ENCODE measurements at regions not wholly inside any gene's neighbourhood (a gene's known extent, or its start where the extent isn't known, plus 50 kb on each side); places are given as distances from the start of the nearest gene placed in this dataset.

DNA sequence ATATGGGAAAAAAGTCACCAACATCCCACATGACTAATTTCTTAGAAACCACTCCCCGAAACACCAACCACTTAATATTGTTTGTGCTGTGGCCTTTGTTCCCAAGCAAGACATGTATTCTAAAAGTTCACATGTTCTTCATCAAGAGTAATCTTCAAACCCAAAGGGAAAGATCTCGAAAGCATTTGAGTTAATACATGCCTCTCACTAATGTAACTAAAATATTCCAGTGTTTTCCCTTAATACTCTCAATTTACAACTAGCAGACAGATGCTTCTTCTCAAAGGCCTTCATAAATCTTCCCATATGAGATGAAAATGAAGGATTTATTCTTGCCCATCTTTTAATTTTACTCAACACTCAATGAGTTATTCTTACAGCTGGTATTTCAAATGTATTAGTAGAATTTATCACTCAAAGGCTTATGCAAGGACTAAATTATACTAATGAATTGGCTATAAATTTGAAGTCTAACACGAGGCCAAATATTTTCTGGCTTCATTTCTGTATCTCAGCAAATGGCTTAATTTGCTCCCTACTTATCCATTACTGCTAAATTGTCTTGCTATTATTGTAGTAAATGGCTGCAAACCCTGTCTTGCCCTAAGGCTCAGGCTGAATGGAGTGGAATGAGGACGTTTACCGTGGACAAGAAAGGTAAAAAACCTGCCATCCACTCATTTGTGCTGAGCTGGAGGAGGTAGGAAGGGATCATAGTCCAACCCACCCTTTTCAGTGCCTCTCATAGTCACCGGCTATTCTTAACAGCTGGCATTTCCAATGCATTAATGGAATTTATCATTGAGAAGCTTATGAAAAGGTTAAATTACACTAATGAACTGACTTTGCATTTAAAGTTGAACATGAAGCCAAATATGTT is 474.4 kb downstream of the RASEF start:
- intact Hi-C loops (cut with micrococcal nuclease): no loop called here
- ChIA-PET RAD21 (ENCODE audit: low non-redundant PET in 1 of 2, low total read pairs in 2 of 2, uncharacterized antibody in 2 of 2, unreplicated experiment in 2 of 2) (no interaction called here), CTCF (no interaction called here), POLR2A (no interaction called here)
- Histone ChIP-seq H3K4me3 (replicated peaks in 1 of 2; ENCODE audit: low read depth in 1 of 2, low read length in 2 of 2) (no peak overlapping the region), H3K4me1 (ENCODE audit: control insufficient read depth in 1 of 2, insufficient read depth in 2 of 2, low read length in 2 of 2) (no peaks in the 10 kb centered on the region), H3K27me3 (ENCODE audit: insufficient read depth, low read length) (no peaks in the 10 kb centered on the region), H2AFZ (ENCODE audit: low read depth, low read length, poor library complexity, severe bottlenecking) (no peak overlapping the region), H3K4me2 (ENCODE audit: low read length) (no peak overlapping the region), H3K36me3 (ENCODE audit: control insufficient read depth in 1 of 2, insufficient read depth in 2 of 2, low read length in 2 of 2) (no peaks in the 10 kb centered on the region), H4K20me1 (ENCODE audit: insufficient read depth) (no peaks in the 10 kb centered on the region), H3K79me2 (ENCODE audit: insufficient read depth, low read length) (no peaks in the 10 kb centered on the region), H3K9me3 (ENCODE audit: control insufficient read depth in 1 of 2, insufficient read depth in 1 of 2, low read depth in 1 of 2, low read length in 2 of 2) (peaks cover 0 to 4% of the 10 kb centered on the region in 2 experiments; a peak in 1 of 4 replicates), H3K9ac (ENCODE audit: low read length) (no peak overlapping the region), H3K27ac (ENCODE audit: low read depth, low read length) (no peak overlapping the region), H3K9me2 (ENCODE audit: insufficient read depth) (no peaks in the 10 kb centered on the region)
- no peak for DNase-seq (ENCODE audit: low read depth, low spot score)
- BruUV-seq (replicated peaks): no TSS peak
- TF ChIP-seq POLR2A (IDR thresholded peaks at IDR 0.05; ENCODE audit: borderline replicate concordance, extremely low read depth, insufficient read depth, insufficient read length) (no peak), POLR2AphosphoS5 (IDR thresholded peaks at IDR 0.05; ENCODE audit: low read depth, low read length) (no peak), SIN3A (IDR thresholded peaks at IDR 0.05; ENCODE audit: low read depth) (no peak), EGR1 (IDR thresholded peaks at IDR 0.05; ENCODE audit: low read depth) (no peak), EZH2phosphoT487 (IDR thresholded peaks at IDR 0.05; ENCODE audit: borderline replicate concordance) (no peak), YY1 (IDR thresholded peaks at IDR 0.05; ENCODE audit: extremely low read depth, insufficient replicate concordance, low read depth, low read length) (no peak)
- TF ChIP-seq, protein P1, sequence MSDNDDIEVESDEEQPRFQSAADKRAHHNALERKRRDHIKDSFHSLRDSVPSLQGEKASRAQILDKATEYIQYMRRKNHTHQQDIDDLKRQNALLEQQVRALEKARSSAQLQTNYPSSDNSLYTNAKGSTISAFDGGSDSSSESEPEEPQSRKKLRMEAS (IDR thresholded peaks at IDR 0.05): no peak
- no peak for ATAC-seq

DNA sequence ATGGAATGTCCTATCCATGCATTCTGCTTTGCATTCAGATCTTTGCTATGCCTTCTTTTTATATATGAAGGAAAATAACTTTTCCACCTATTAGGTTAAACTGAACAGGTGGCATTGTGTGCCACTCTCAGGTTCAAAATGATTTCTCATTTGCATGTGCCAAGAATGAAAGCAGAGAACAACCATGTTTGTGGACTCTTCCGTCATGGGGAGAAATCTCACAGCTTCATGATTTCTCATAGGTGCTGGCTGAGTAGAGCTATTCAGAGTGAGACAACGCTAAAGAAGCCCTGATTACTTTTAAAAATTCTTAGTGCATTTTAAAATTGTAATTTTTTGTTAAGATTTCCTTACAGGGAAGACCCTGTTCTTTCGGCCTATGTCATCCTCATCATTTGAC is 472.1 kb downstream of the RASEF start:
- no TSS peak for BruUV-seq (replicated peaks)
- intact Hi-C loops (cut with micrococcal nuclease): no loop called here
- Histone ChIP-seq H3K4me2 (ENCODE audit: low read length) (no peak overlapping the region), H2AFZ (ENCODE audit: low read depth, low read length, poor library complexity, severe bottlenecking) (no peak overlapping the region), H3K36me3 (ENCODE audit: control insufficient read depth in 1 of 2, insufficient read depth in 2 of 2, low read length in 2 of 2) (no peaks in the 10 kb centered on the region), H3K9me3 (ENCODE audit: control insufficient read depth in 1 of 2, insufficient read depth in 1 of 2, low read depth in 1 of 2, low read length in 2 of 2) (peaks cover 0 to 4% of the 10 kb centered on the region in 2 experiments; a peak in 1 of 4 replicates), H3K9me2 (ENCODE audit: insufficient read depth) (no peaks in the 10 kb centered on the region), H3K9ac (ENCODE audit: low read length) (no peak overlapping the region), H3K27ac (ENCODE audit: low read depth, low read length) (no peak overlapping the region), H3K4me3 (replicated peaks in 1 of 2; ENCODE audit: low read depth in 1 of 2, low read length in 2 of 2) (no peak overlapping the region), H3K27me3 (ENCODE audit: insufficient read depth, low read length) (no peaks in the 10 kb centered on the region), H3K4me1 (ENCODE audit: control insufficient read depth in 1 of 2, insufficient read depth in 2 of 2, low read length in 2 of 2) (no peaks in the 10 kb centered on the region), H4K20me1 (ENCODE audit: insufficient read depth) (no peaks in the 10 kb centered on the region), H3K79me2 (ENCODE audit: insufficient read depth, low read length) (no peaks in the 10 kb centered on the region)
- no peak for TF ChIP-seq SP1 (IDR thresholded peaks at IDR 0.05; ENCODE audit: low read depth)
- TF ChIP-seq, protein P1 (IDR thresholded peaks at IDR 0.05): no peak
- no peak for TF ChIP-seq TCF7L2 (IDR thresholded peaks at IDR 0.05; ENCODE audit: borderline replicate concordance, extremely low read depth, insufficient read depth, insufficient read length)
- ChIA-PET CTCF (no interaction called here), RAD21 (ENCODE audit: low non-redundant PET in 1 of 2, low total read pairs in 2 of 2, uncharacterized antibody in 2 of 2, unreplicated experiment in 2 of 2) (no interaction called here), POLR2A (no interaction called here)
- ATAC-seq (no peak), DNase-seq (ENCODE audit: low read depth, low spot score) (no peak)
